ENCODE measurements at regions not wholly inside any gene's neighbourhood (a gene's known extent, or its start where the extent isn't known, plus 50 kb on each side); places are given as distances from the start of the nearest gene placed in this dataset.

DNA sequence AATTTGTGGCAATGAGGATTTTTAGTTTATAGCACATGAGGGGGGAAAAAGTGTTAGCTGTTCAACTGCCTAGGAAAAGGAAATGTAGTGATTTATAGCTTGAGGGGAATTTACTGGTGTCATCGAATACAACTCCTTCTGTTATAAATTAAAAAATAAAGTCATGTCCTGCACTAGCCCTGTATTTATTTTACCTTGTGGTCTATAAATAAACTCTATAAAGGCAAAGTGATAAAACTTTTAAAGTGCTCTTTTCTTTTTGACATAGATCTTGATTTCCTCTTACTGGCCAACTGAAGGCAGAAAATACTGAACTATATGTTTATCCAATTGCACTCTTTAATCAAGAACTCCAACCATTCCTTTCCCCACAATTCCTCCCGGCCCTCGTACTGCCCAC, 672.1 kb upstream of the SLIT2 start:
- H3K27ac Mint-ChIP-seq (ENCODE audit: unreplicated experiment): no peak overlapping the region

DNA sequence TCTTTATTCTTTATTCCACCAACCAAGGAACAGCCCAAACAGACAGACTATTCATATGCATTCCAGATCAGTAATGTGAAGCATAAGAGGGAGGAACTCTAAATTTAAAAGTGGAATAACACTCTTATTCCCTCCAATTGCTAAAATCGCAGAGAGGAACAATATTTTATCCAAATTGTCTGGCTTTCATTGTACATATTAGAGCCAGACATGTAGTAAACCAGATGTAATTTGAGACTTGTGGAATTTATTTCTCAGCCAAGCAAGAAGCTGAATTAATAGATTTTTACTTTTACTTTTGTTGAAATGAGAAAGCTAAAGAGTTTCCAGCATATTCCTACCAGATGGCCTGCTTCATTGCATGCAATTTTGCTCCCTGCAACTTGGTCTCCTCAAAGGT, 674.6 kb upstream of the SLIT2 start:
- Mint-ChIP-seq H3K9me3 (ENCODE audit: unreplicated experiment) (no peaks in the 10 kb centered on the region), H3K4me1 (ENCODE audit: low read depth, unreplicated experiment) (no peaks in the 10 kb centered on the region), H3K36me3 (ENCODE audit: unreplicated experiment) (no peaks in the 10 kb centered on the region), H3K4me3 (ENCODE audit: unreplicated experiment) (no peak overlapping the region), H3K27ac (ENCODE audit: unreplicated experiment) (no peak overlapping the region), H3K27me3 (ENCODE audit: unreplicated experiment) (no peaks in the 10 kb centered on the region)
- no peak for DNase-seq
- TF ChIP-seq, protein P1, sequence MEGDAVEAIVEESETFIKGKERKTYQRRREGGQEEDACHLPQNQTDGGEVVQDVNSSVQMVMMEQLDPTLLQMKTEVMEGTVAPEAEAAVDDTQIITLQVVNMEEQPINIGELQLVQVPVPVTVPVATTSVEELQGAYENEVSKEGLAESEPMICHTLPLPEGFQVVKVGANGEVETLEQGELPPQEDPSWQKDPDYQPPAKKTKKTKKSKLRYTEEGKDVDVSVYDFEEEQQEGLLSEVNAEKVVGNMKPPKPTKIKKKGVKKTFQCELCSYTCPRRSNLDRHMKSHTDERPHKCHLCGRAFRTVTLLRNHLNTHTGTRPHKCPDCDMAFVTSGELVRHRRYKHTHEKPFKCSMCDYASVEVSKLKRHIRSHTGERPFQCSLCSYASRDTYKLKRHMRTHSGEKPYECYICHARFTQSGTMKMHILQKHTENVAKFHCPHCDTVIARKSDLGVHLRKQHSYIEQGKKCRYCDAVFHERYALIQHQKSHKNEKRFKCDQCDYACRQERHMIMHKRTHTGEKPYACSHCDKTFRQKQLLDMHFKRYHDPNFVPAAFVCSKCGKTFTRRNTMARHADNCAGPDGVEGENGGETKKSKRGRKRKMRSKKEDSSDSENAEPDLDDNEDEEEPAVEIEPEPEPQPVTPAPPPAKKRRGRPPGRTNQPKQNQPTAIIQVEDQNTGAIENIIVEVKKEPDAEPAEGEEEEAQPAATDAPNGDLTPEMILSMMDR (IDR thresholded peaks at IDR 0.05; ENCODE audit: partially characterized antibody, unreplicated experiment): no peak

More for the DNA sequence above, 672.1 kb upstream of the SLIT2 start:
- Mint-ChIP-seq H3K36me3 (ENCODE audit: unreplicated experiment) (no peaks in the 10 kb centered on the region), H3K4me1 (ENCODE audit: low read depth, unreplicated experiment) (no peaks in the 10 kb centered on the region), H3K9me3 (ENCODE audit: unreplicated experiment) (no peaks in the 10 kb centered on the region), H3K27me3 (ENCODE audit: unreplicated experiment) (no peaks in the 10 kb centered on the region), H3K4me3 (ENCODE audit: unreplicated experiment) (no peak overlapping the region)
- TF ChIP-seq, protein P1 (IDR thresholded peaks at IDR 0.05; ENCODE audit: partially characterized antibody, unreplicated experiment): no peak
- no peak for DNase-seq

DNA sequence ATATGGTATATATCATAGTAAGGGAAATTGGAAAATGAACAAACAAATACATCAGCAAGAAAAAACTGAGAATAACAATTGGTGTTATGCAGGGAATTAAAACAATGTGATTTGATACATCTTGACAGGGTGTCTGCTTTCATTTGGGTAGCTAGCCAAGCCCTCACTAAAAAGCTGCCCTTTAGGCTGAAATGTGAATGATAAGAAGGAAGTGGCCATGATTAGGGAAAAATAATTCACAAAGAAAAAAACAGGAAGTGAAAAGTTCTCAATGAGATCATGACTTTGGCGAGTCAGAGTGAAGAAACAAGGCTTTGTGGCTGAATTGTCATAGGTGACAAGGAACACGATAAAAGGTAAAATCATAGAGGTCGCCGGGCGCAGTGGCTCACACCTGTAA, 675.8 kb upstream of the SLIT2 start:
- no peak overlapping the region for H3K27ac Mint-ChIP-seq (ENCODE audit: unreplicated experiment)
- no peaks in the 10 kb centered on the region for H3K9me3 Mint-ChIP-seq (ENCODE audit: unreplicated experiment)
- no peak overlapping the region for H3K4me3 Mint-ChIP-seq (ENCODE audit: unreplicated experiment)
- no peaks in the 10 kb centered on the region for H3K36me3 Mint-ChIP-seq (ENCODE audit: unreplicated experiment)
- H3K4me1 Mint-ChIP-seq (ENCODE audit: low read depth, unreplicated experiment): no peaks in the 10 kb centered on the region
- TF ChIP-seq, protein P1 (IDR thresholded peaks at IDR 0.05; ENCODE audit: partially characterized antibody, unreplicated experiment): no peak
- DNase-seq: no peak
- no peaks in the 10 kb centered on the region for H3K27me3 Mint-ChIP-seq (ENCODE audit: unreplicated experiment)

DNA sequence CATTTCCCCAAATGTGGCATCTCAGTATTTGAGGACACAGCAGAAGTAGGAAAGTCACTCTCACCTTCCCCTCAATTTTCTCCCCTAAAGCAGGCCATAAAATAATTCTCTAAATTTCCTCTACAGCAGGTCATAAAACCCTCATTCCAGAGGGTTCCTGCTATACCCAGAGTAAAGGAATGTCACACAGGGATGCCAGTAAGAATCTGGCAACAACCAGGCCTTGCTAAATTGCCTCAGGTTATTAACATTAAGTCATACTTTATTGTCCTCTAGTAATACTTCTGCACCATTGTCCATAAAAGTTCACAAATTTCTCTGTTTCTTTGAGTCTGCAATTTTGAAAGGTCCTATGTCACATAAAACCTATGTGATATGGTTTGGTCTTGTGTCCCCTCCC, 685.7 kb upstream of the SLIT2 start:
- H3K36me3 Mint-ChIP-seq (ENCODE audit: unreplicated experiment): no peaks in the 10 kb centered on the region
- H3K4me3 Mint-ChIP-seq (ENCODE audit: unreplicated experiment): no peak overlapping the region
- H3K27ac Mint-ChIP-seq (ENCODE audit: unreplicated experiment): no peak overlapping the region
- no peaks in the 10 kb centered on the region for H3K4me1 Mint-ChIP-seq (ENCODE audit: low read depth, unreplicated experiment)
- TF ChIP-seq, protein P1 (IDR thresholded peaks at IDR 0.05; ENCODE audit: partially characterized antibody, unreplicated experiment): no peak
- DNase-seq: no peak
- no peaks in the 10 kb centered on the region for H3K9me3 Mint-ChIP-seq (ENCODE audit: unreplicated experiment)
- no peaks in the 10 kb centered on the region for H3K27me3 Mint-ChIP-seq (ENCODE audit: unreplicated experiment)

DNA sequence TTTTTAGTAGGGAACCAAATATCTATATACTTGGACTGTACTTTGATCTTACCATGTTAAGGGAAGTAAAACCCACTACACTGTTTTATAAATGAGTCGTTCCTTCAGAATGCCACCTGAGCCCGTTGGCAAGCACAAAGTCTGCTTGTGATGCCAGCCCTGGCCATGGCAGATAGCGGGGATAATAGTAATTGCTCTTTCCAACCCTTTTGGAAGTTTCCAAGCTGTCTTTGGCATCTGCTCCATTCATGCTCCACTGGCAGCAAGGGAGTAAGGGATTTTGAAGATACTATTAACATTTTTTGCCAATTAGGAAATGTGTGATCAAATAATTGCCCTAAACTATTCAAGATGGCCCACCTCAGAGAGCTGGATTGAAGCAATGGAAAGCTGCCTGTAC, 689.2 kb upstream of the SLIT2 start:
- H3K4me1 Mint-ChIP-seq (ENCODE audit: low read depth, unreplicated experiment): no peaks in the 10 kb centered on the region
- H3K27me3 Mint-ChIP-seq (ENCODE audit: unreplicated experiment): no peaks in the 10 kb centered on the region
- no peak overlapping the region for H3K27ac Mint-ChIP-seq (ENCODE audit: unreplicated experiment)
- H3K36me3 Mint-ChIP-seq (ENCODE audit: unreplicated experiment): no peaks in the 10 kb centered on the region
- no peak for DNase-seq
- no peaks in the 10 kb centered on the region for H3K9me3 Mint-ChIP-seq (ENCODE audit: unreplicated experiment)
- no peak overlapping the region for H3K4me3 Mint-ChIP-seq (ENCODE audit: unreplicated experiment)
- TF ChIP-seq, protein P1 (IDR thresholded peaks at IDR 0.05; ENCODE audit: partially characterized antibody, unreplicated experiment): no peak

All from glutamatergic neuron (in vitro differentiated cells).